H1 (cell line): ENCODE measurements at regions not wholly inside any gene's neighbourhood (a gene's known extent, or its start where the extent isn't known, plus 50 kb on each side); places are given as distances from the start of the nearest gene placed in this dataset.

ENCODE experiments used
- CTCF ChIA-PET: fragments of 300-600 bp; sonication (Branson Sonifier 250); formaldehyde crosslinking; loops from one replicate; lab custom pipeline; 2021; ENCODE audit not compliant: partially characterized antibody; lab: Charles Lee
- POLR2A ChIA-PET: fragments of 300-600 bp; sonication (Branson Sonifier 250); formaldehyde crosslinking; loops from one replicate; lab custom pipeline; 2021; ENCODE audit warnings: inconsistent platforms; ENCODE audit not compliant: partially characterized antibody; lab: Charles Lee
- DNase-seq, 2 experiments: peaks; one replicate each; pipeline versions ENCODE4 v3.0.0 to v3.0.0-alpha.2; 2010 to 2022; ENCODE audit warnings: low spot score in 2 of 2, low read depth in 1 of 2, mixed read lengths in 1 of 2
- FAIRE-seq: peaks from 2 replicates; lab custom pipeline; 2011; peaks lifted over from hg19 to GRCh38; lab: Jason Lieb, UNC
- H2AFZ ChIP-seq: 2 replicates; pipeline ENCODE4 v1.8.1; 2012; ENCODE audit warnings: low read length, inconsistent platforms
- H2AK5ac ChIP-seq: 2 replicates; pipeline ENCODE4 v1.6.1; 2013; ENCODE audit warnings: low read depth, low read length
- H2BK120ac ChIP-seq: replicated peaks from 2 replicates; pipeline ENCODE3; 2013; ENCODE audit warnings: low read depth, low read length, inconsistent platforms
- H2BK12ac ChIP-seq: 2 replicates; pipeline ENCODE4 v1.6.1; 2013; ENCODE audit warnings: low read depth, low read length
- H2BK15ac ChIP-seq: 2 replicates; pipeline ENCODE4 v1.6.1; 2013; ENCODE audit warnings: low read length
- H2BK20ac ChIP-seq: 2 replicates; pipeline ENCODE4 v1.6.1; 2013; ENCODE audit warnings: low read length
- H2BK5ac ChIP-seq: 2 replicates; pipeline ENCODE4 v1.6.1; 2013; ENCODE audit warnings: low read depth, low read length
- H3K14ac ChIP-seq: 2 replicates; pipeline ENCODE4 v1.6.1; 2013; ENCODE audit warnings: inconsistent platforms; ENCODE audit not compliant: insufficient read length
- H3K18ac ChIP-seq: 2 replicates; pipeline ENCODE4 v1.6.1; 2013; ENCODE audit warnings: low read length; ENCODE audit errors: extremely low read depth
- H3K23ac ChIP-seq: 2 replicates; pipeline ENCODE4 v1.6.1; 2013; ENCODE audit warnings: inconsistent platforms; ENCODE audit not compliant: insufficient read length
- H3K23me2 ChIP-seq: 2 replicates; pipeline ENCODE4 v1.6.1; 2013; ENCODE audit warnings: low read depth, low read length
- H3K27ac ChIP-seq: 2 replicates; pipeline ENCODE4 v1.6.1; 2011; ENCODE audit warnings: low read depth, low read length, inconsistent platforms
- H3K27me3 ChIP-seq, 4 experiments: replicated peaks in 1 of 4; 1 replicate in 1 of 4; 2 replicates in 3 of 4; pipeline versions ENCODE4 v1.6.1 to v1.8.1; 2011 to 2013; ENCODE audit warnings: low read length in 3 of 4, mild to moderate bottlenecking in 3 of 4, inconsistent platforms in 2 of 4, mixed read lengths in 2 of 4, moderate library complexity in 1 of 4; ENCODE audit not compliant: control insufficient read depth in 3 of 4, insufficient read depth in 3 of 4; ENCODE audit errors: extremely low read depth in 1 of 4
- H3K36me3 ChIP-seq, 4 experiments: 2 replicates each; pipeline versions ENCODE4 v1.6.1 to v1.8.1; 2011 to 2013; ENCODE audit warnings: mild to moderate bottlenecking in 4 of 4, low read length in 3 of 4, moderate library complexity in 2 of 4, control low read depth in 1 of 4, inconsistent platforms in 1 of 4; ENCODE audit not compliant: insufficient read depth in 4 of 4, control insufficient read depth in 2 of 4
- H3K4ac ChIP-seq: replicated peaks from 2 replicates; pipeline ENCODE3; 2013; ENCODE audit warnings: low read length, low read depth, mixed read lengths, inconsistent platforms; ENCODE audit not compliant: insufficient read length
- H3K4me1 ChIP-seq, 4 experiments: replicated peaks in 1 of 4; 1 replicate in 1 of 4; 2 replicates in 3 of 4; pipeline versions ENCODE4 v1.6.1 to v1.8.1; 2011 to 2013; ENCODE audit warnings: low read length in 3 of 4, inconsistent platforms in 2 of 4, mixed read lengths in 1 of 4; ENCODE audit not compliant: insufficient read depth in 4 of 4, control insufficient read depth in 3 of 4
- H3K4me2 ChIP-seq, 2 experiments: 2 replicates each; pipeline versions ENCODE4 v1.6.1 to v1.8.1; 2011 to 2013; ENCODE audit warnings: low read depth in 2 of 2, low read length in 2 of 2, control low read depth in 1 of 2, inconsistent platforms in 1 of 2, mild to moderate bottlenecking in 1 of 2; ENCODE audit not compliant: insufficient read depth in 1 of 2
- H3K4me3 ChIP-seq, 4 experiments: fragments of 200-600, 300-600 bp in 1 of 4; sonication (generic), shearing (Covaris generic), sonication (Bioruptor Twin) in 1 of 4; 2 replicates each; pipeline versions ENCODE4 v1.5.1 to v1.8.1; 2011 to 2016; ENCODE audit warnings: low read length in 4 of 4, low read depth in 3 of 4, control low read depth in 2 of 4, inconsistent platforms in 2 of 4, mild to moderate bottlenecking in 2 of 4, mixed read lengths in 1 of 4, moderate library complexity in 1 of 4; ENCODE audit not compliant: insufficient read depth in 2 of 4; ENCODE audit errors: extremely low read depth in 1 of 4
- H3K56ac ChIP-seq: replicated peaks from 2 replicates; pipeline ENCODE3; 2013; ENCODE audit warnings: low read depth, mild to moderate bottlenecking, mixed read lengths, low read length, inconsistent platforms; ENCODE audit not compliant: insufficient read length
- H3K79me1 ChIP-seq: 2 replicates; pipeline ENCODE4 v1.6.1; 2013; ENCODE audit warnings: low read depth, low read length, control low read depth
- H3K79me2 ChIP-seq, 2 experiments: 2 replicates each; pipeline versions ENCODE4 v1.6.1 to v1.8.1; 2012 to 2013; ENCODE audit warnings: low read length in 2 of 2, mild to moderate bottlenecking in 2 of 2, inconsistent platforms in 1 of 2; ENCODE audit not compliant: insufficient read depth in 2 of 2, control insufficient read depth in 1 of 2
- H3K9ac ChIP-seq, 4 experiments: replicated peaks in 1 of 4; 1 replicate in 1 of 4; 2 replicates in 3 of 4; pipeline versions ENCODE4 v1.6.1 to v1.8.1; 2011 to 2013; ENCODE audit warnings: low read depth in 3 of 4, low read length in 3 of 4, control low read depth in 2 of 4, mild to moderate bottlenecking in 2 of 4, moderate library complexity in 2 of 4, inconsistent platforms in 1 of 4; ENCODE audit errors: extremely low read depth in 1 of 4
- H3K9me3 ChIP-seq, 2 experiments: 2 replicates each; pipeline versions ENCODE4 v1.6.1 to v1.8.1; 2012 to 2013; ENCODE audit warnings: mild to moderate bottlenecking in 2 of 2, moderate library complexity in 2 of 2, control low read depth in 1 of 2, inconsistent platforms in 1 of 2, low read depth in 1 of 2, low read length in 1 of 2, mixed read lengths in 1 of 2; ENCODE audit not compliant: insufficient read depth in 2 of 2
- H4K20me1 ChIP-seq, 2 experiments: replicated peaks in 1 of 2; 2 replicates each; pipeline versions ENCODE3 to v1.8.1; 2011 to 2013; ENCODE audit warnings: inconsistent platforms in 2 of 2, low read length in 2 of 2, mild to moderate bottlenecking in 1 of 2; ENCODE audit not compliant: insufficient read depth in 2 of 2, control insufficient read depth in 1 of 2
- H4K5ac ChIP-seq: 2 replicates; pipeline ENCODE4 v1.6.1; 2013; ENCODE audit warnings: low read length, low read depth, mixed read lengths, inconsistent platforms; ENCODE audit not compliant: insufficient read length
- H4K8ac ChIP-seq: 2 replicates; pipeline ENCODE4 v1.8.0; 2013; ENCODE audit warnings: mild to moderate bottlenecking, moderate library complexity, low read length, inconsistent platforms; ENCODE audit not compliant: insufficient read depth; ENCODE audit errors: extremely low read depth
- H4K91ac ChIP-seq: replicated peaks from 2 replicates; pipeline ENCODE3; 2013; ENCODE audit warnings: low read length, mixed read lengths, inconsistent platforms; ENCODE audit not compliant: insufficient read length
- CREB1 ChIP-seq: IDR thresholded peaks from 2 replicates; pipeline ENCODE4 v1.6.1; 2012; ENCODE audit warnings: inconsistent platforms
- EGR1 ChIP-seq: IDR thresholded peaks from 2 replicates; pipeline ENCODE4 v1.6.1; 2011; ENCODE audit warnings: low read depth, low read length, borderline replicate concordance
- EP300 ChIP-seq, 2 experiments: IDR thresholded peaks; 1 replicate in 1 of 2; 2 replicates in 1 of 2; pipeline ENCODE4 v1.6.1; 2011 to 2012; ENCODE audit warnings: low read depth in 2 of 2, low read length in 2 of 2, mild to moderate bottlenecking in 2 of 2, borderline replicate concordance in 1 of 2, inconsistent platforms in 1 of 2, moderate library complexity in 1 of 2
- HDAC2 ChIP-seq, 2 experiments: fragments of 300-600 bp in 1 of 2; sonication (generic) in 1 of 2; IDR thresholded peaks; 2 replicates each; pipeline ENCODE4 v1.6.1; 2011 to 2012; ENCODE audit warnings: low read depth in 2 of 2, low read length in 2 of 2, mild to moderate bottlenecking in 2 of 2, moderate library complexity in 2 of 2, borderline replicate concordance in 1 of 2, inconsistent platforms in 1 of 2
- NANOG ChIP-seq: IDR thresholded peaks from 2 replicates; pipeline ENCODE4 v1.6.1; 2011; ENCODE audit warnings: low read length, low read depth, mild to moderate bottlenecking, inconsistent platforms; ENCODE audit not compliant: insufficient read depth, poor library complexity, severe bottlenecking
- POLR2AphosphoS5 ChIP-seq: IDR thresholded peaks from 2 replicates; pipeline ENCODE4 v1.6.1; 2011; ENCODE audit warnings: low read depth, low read length
- POU5F1 ChIP-seq: IDR thresholded peaks from 2 replicates; pipeline ENCODE4 v1.6.1; 2011; ENCODE audit warnings: low read depth, mild to moderate bottlenecking, low read length, moderate library complexity
- RAD21 ChIP-seq, 2 experiments: IDR thresholded peaks in 1 of 2; conservative IDR thresholded peaks in 1 of 2; 2 replicates each; pipeline ENCODE4 v1.6.1; 2011; ENCODE audit warnings: low read depth in 2 of 2, low read length in 2 of 2, improper control_type of control experiment in 1 of 2, inconsistent platforms in 1 of 2, mild to moderate bottlenecking in 1 of 2, moderate library complexity in 1 of 2
- RBBP5 ChIP-seq: IDR thresholded peaks from 2 replicates; pipeline ENCODE4 v1.7.1; 2012; ENCODE audit warnings: low read depth, mild to moderate bottlenecking, inconsistent platforms, low read length, moderate library complexity, borderline replicate concordance
- SIX5 ChIP-seq: IDR thresholded peaks from 2 replicates; pipeline ENCODE4 v1.6.1; 2011; ENCODE audit warnings: mild to moderate bottlenecking, low read depth, low read length
- SP2 ChIP-seq: IDR thresholded peaks from 2 replicates; pipeline ENCODE4 v1.6.1; 2012; ENCODE audit warnings: mild to moderate bottlenecking, low read length, inconsistent platforms
- TAF7 ChIP-seq: optimal IDR thresholded peaks from 2 replicates; pipeline ENCODE3; 2011; ENCODE audit warnings: low read depth, mild to moderate bottlenecking, inconsistent platforms, low read length, moderate library complexity, borderline replicate concordance
- ZNF274 ChIP-seq: IDR thresholded peaks from 2 replicates; pipeline ENCODE4 v1.7.0; 2012; ENCODE audit warnings: low read length, borderline replicate concordance; ENCODE audit errors: extremely low read depth
- WGBS, 2 experiments: shearing (Covaris generic) in 1 of 2; methylation state at CpG; one replicate each; pipeline versions ENCODE4 v1.1.6 to v1.1.7; 2013 to 2015; ENCODE audit warnings: low lambda C conversion rate in 2 of 2, mixed read lengths in 2 of 2, inconsistent platforms in 1 of 2, low coverage in 1 of 2, missing lambda C conversion rate in 1 of 2; ENCODE audit not compliant: insufficient replicate concordance in 2 of 2, insufficient coverage in 1 of 2, insufficient read length in 1 of 2; ENCODE audit errors: extremely low coverage in 1 of 2, missing lambda C conversion rate in 1 of 2; 5-methylcytosine and 5-hydroxymethylcytosine counted together

DNA sequence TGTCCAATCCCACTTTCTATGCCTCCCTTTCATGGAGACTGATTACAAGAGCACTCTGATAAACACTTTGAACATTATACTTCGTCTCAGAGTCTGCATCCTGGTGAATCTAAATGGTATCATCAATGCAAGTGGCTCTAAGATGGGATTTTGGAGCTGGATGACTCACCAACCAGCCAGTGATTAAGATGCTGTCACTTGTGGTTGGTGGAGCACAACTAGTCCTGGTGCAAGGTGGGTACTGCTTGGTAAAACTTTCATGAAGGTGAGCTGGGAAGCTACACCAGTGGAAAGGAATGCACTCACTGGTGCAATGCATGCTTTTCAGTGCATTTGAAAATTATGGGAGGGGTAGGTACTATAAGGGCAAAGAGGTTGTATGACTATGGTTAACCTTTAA, 137.7 kb upstream of the TRIB2 start:
- no peaks in the 10 kb centered on the region for H3K9me3 ChIP-seq
- H3K79me1 ChIP-seq, result no peaks in the 10 kb centered on the region
- H2AFZ ChIP-seq, result peak overlapping the region; percentile 18; the same call in 1 of the 2 replicates
- H4K5ac ChIP-seq, result no peak overlapping the region
- H3K4me1 ChIP-seq, result no peaks in the 10 kb centered on the region
- H2BK15ac ChIP-seq, result no peak overlapping the region
- no peaks in the 10 kb centered on the region for H3K36me3 ChIP-seq
- H4K91ac ChIP-seq, result no peak overlapping the region
- 94% methylated on average over 1 of the region's 1 CpG; no CpG with 5 or more reads in 1 of the 2 experiments for WGBS, 2 experiments
- no peak overlapping the region for H3K4me3 ChIP-seq
- H3K79me2 ChIP-seq, result no peaks in the 10 kb centered on the region
- H3K14ac ChIP-seq, result no peak overlapping the region
- no peak overlapping the region for H4K8ac ChIP-seq
- no peaks in the 10 kb centered on the region for H3K23me2 ChIP-seq
- no peak overlapping the region for H3K4me2 ChIP-seq
- H3K56ac ChIP-seq, result no peak overlapping the region
- no peak overlapping the region for H3K27ac ChIP-seq
- H4K20me1 ChIP-seq, result no peaks in the 10 kb centered on the region
- DNase-seq, result no peak
- no peak overlapping the region for H3K9ac ChIP-seq
- no peak overlapping the region for H2AK5ac ChIP-seq
- no peak overlapping the region for H3K23ac ChIP-seq
- no peak for TF ChIP-seq ZNF274
- TF ChIP-seq SIX5, result no peak
- TF ChIP-seq SP2, result no peak
- TF ChIP-seq CREB1, result no peak
- TF ChIP-seq NANOG, result no peak
- TF ChIP-seq HDAC2 (IDR thresholded peaks at IDR 0.05; ENCODE audit: borderline replicate concordance in 1 of 2, low read depth in 2 of 2, low read length in 2 of 2), result no peak
- TF ChIP-seq POU5F1, result no peak
- TF ChIP-seq EP300 (IDR thresholded peaks at IDR 0.05; ENCODE audit: borderline replicate concordance in 1 of 2, low read depth in 2 of 2, low read length in 2 of 2), result no peak
- no peak for TF ChIP-seq EGR1
- TF ChIP-seq RAD21 (IDR thresholded peaks at IDR 0.05 in 1 of 2, conservative IDR thresholded peaks at IDR 0.05 in 1 of 2; ENCODE audit: low read depth in 2 of 2, low read length in 2 of 2), result no peak
- no peak for TF ChIP-seq POLR2AphosphoS5
- no peak for TF ChIP-seq RBBP5
- TF ChIP-seq TAF7, result no peak
- TF ChIP-seq, all 59 proteins: peak for 0
- Histone ChIP-seq H2BK20ac (no peak overlapping the region), H2BK5ac (no peak overlapping the region), H3K4ac (no peak overlapping the region), H2BK12ac (no peak overlapping the region), H2BK120ac (no peak overlapping the region), H3K18ac (no peak overlapping the region), H3K27me3 (no peaks in the 10 kb centered on the region; a peak in 1 of 7 replicates)
- ChIA-PET POLR2A (no interaction called here), CTCF (interaction anchor here (0.7 to 1.2 kb wide), 2 partner anchors 14 to 187 kb away, joined by 3 read pairs; no protein-coding TSS in a partner anchor)
- no peak for FAIRE-seq
